ENCODE measurements at regions not wholly inside any gene's neighbourhood (a gene's known extent, or its start where the extent isn't known, plus 50 kb on each side); places are given as distances from the start of the nearest gene placed in this dataset.

GRCh38 chr14:22003461-22003860 is 329.8 kb upstream of the OR4E1 start:
- no peak overlapping the region for H3K4me3 Mint-ChIP-seq (ENCODE audit: unreplicated experiment)
- H3K27ac Mint-ChIP-seq (ENCODE audit: unreplicated experiment) = no peak overlapping the region
- no peak for DNase-seq (ENCODE audit: low spot score)
- H3K4me1 Mint-ChIP-seq (ENCODE audit: unreplicated experiment) = no peaks in the 10 kb centered on the region
- no peaks in the 10 kb centered on the region for H3K27me3 Mint-ChIP-seq (ENCODE audit: unreplicated experiment)
- H3K36me3 Mint-ChIP-seq (ENCODE audit: low read depth, unreplicated experiment) = no peaks in the 10 kb centered on the region
- TF ChIP-seq CTCF (IDR thresholded peaks at IDR 0.05; ENCODE audit: unreplicated experiment) = no peak
- H3K9me3 Mint-ChIP-seq (ENCODE audit: unreplicated experiment) = no peaks in the 10 kb centered on the region

- H3K36me3 Mint-ChIP-seq (ENCODE audit: low read depth, unreplicated experiment) = no peaks in the 10 kb centered on the region
- no peak overlapping the region for H3K27ac Mint-ChIP-seq (ENCODE audit: unreplicated experiment)
- H3K27me3 Mint-ChIP-seq (ENCODE audit: unreplicated experiment) = no peaks in the 10 kb centered on the region
- DNase-seq (ENCODE audit: low spot score) = peak; percentile 41
- no peak overlapping the region for H3K4me3 Mint-ChIP-seq (ENCODE audit: unreplicated experiment)
- H3K4me1 Mint-ChIP-seq (ENCODE audit: unreplicated experiment) = no peaks in the 10 kb centered on the region
- peak; percentile 54 for TF ChIP-seq CTCF (IDR thresholded peaks at IDR 0.05; ENCODE audit: unreplicated experiment)
- H3K9me3 Mint-ChIP-seq (ENCODE audit: unreplicated experiment) = no peaks in the 10 kb centered on the region
Measured at GRCh38 chr14:22002860-22003284, 329.3 kb upstream of the OR4E1 start.

- Mint-ChIP-seq H3K4me3 (ENCODE audit: unreplicated experiment) (no peak overlapping the region), H3K4me1 (ENCODE audit: unreplicated experiment) (no peaks in the 10 kb centered on the region), H3K27me3 (ENCODE audit: unreplicated experiment) (no peaks in the 10 kb centered on the region), H3K36me3 (ENCODE audit: low read depth, unreplicated experiment) (no peaks in the 10 kb centered on the region), H3K27ac (ENCODE audit: unreplicated experiment) (no peak overlapping the region), H3K9me3 (ENCODE audit: unreplicated experiment) (no peaks in the 10 kb centered on the region)
- no peak for DNase-seq (ENCODE audit: low spot score)
- no peak for TF ChIP-seq CTCF (IDR thresholded peaks at IDR 0.05; ENCODE audit: unreplicated experiment)
Measured at GRCh38 chr14:21999402-21999801, 325.8 kb upstream of the OR4E1 start.

- peak; percentile 22 for DNase-seq (ENCODE audit: low spot score)
Measured at GRCh38 chr14:21997300-21997699, 323.7 kb upstream of the OR4E1 start.

GRCh38 chr14:21995332-21995731 is 321.7 kb upstream of the OR4E1 start:
- Mint-ChIP-seq H3K27ac (ENCODE audit: unreplicated experiment) (no peak overlapping the region), H3K27me3 (ENCODE audit: unreplicated experiment) (no peaks in the 10 kb centered on the region), H3K4me1 (ENCODE audit: unreplicated experiment) (no peaks in the 10 kb centered on the region), H3K9me3 (ENCODE audit: unreplicated experiment) (no peaks in the 10 kb centered on the region), H3K36me3 (ENCODE audit: low read depth, unreplicated experiment) (no peaks in the 10 kb centered on the region), H3K4me3 (ENCODE audit: unreplicated experiment) (no peak overlapping the region)
- DNase-seq (ENCODE audit: low spot score) = no peak
- TF ChIP-seq CTCF (IDR thresholded peaks at IDR 0.05; ENCODE audit: unreplicated experiment) = no peak

More at GRCh38 chr14:21997300-21997699, 323.7 kb upstream of the OR4E1 start:
- no peaks in the 10 kb centered on the region for H3K27me3 Mint-ChIP-seq (ENCODE audit: unreplicated experiment)
- H3K4me1 Mint-ChIP-seq (ENCODE audit: unreplicated experiment) = no peaks in the 10 kb centered on the region
- no peaks in the 10 kb centered on the region for H3K36me3 Mint-ChIP-seq (ENCODE audit: low read depth, unreplicated experiment)
- TF ChIP-seq CTCF (IDR thresholded peaks at IDR 0.05; ENCODE audit: unreplicated experiment) = no peak
- no peak overlapping the region for H3K27ac Mint-ChIP-seq (ENCODE audit: unreplicated experiment)
- no peak overlapping the region for H3K4me3 Mint-ChIP-seq (ENCODE audit: unreplicated experiment)
- H3K9me3 Mint-ChIP-seq (ENCODE audit: unreplicated experiment) = no peaks in the 10 kb centered on the region
